ENCODE measurements at regions not wholly inside any gene's neighbourhood (a gene's known extent, or its start where the extent isn't known, plus 50 kb on each side); places are given as distances from the start of the nearest gene placed in this dataset.

- no peak for TF ChIP-seq CTCF (IDR thresholded peaks at IDR 0.05)
- no peak for TF ChIP-seq IRF1 (CRISPR knock-in tag; IDR thresholded peaks at IDR 0.05)
- TF ChIP-seq MLX (CRISPR knock-in tag; IDR thresholded peaks at IDR 0.05): no peak
- no peak for TF ChIP-seq KAT7 (CRISPR knock-in tag; IDR thresholded peaks at IDR 0.05; ENCODE audit: borderline replicate concordance)
- TF ChIP-seq AFF4 (CRISPR knock-in tag; IDR thresholded peaks at IDR 0.05; ENCODE audit: borderline replicate concordance): no peak
- no peak for TF ChIP-seq FOXJ3 (CRISPR knock-in tag; IDR thresholded peaks at IDR 0.05; ENCODE audit: borderline replicate concordance)
- TF ChIP-seq ZNF219 (CRISPR knock-in tag; IDR thresholded peaks at IDR 0.05; ENCODE audit: borderline replicate concordance): no peak
- no peak for TF ChIP-seq NFATC4 (CRISPR knock-in tag; IDR thresholded peaks at IDR 0.05)
- TF ChIP-seq ATF3 (CRISPR knock-in tag; conservative IDR thresholded peaks at IDR 0.05): no peak
- TF ChIP-seq ZNF423 (CRISPR knock-in tag; IDR thresholded peaks at IDR 0.05): no peak
- TF ChIP-seq ATF2 (CRISPR knock-in tag; IDR thresholded peaks at IDR 0.05; ENCODE audit: borderline replicate concordance, low read depth): no peak
Measured at GRCh38 chr3:180340395-180340794, 261.6 kb upstream of the TTC14 start.

Measured in WTC11 (cell line).